SK-N-SH (cell line): ENCODE measurements at regions not wholly inside any gene's neighbourhood (a gene's known extent, or its start where the extent isn't known, plus 50 kb on each side); places are given as distances from the start of the nearest gene placed in this dataset.

Experiments
- CTCF ChIA-PET: fragments of 300-600, 350-600 bp; formaldehyde crosslinking; extraction: SDS; loops from one replicate; lab custom pipeline; 2021; lab: Yijun Ruan, JAX
- POLR2A ChIA-PET: fragments of 350-600 bp; sonication (Branson Sonifier 250); formaldehyde crosslinking; extraction: SDS; loops from one replicate; lab custom pipeline; 2020; ENCODE audit warnings: antibody characterized with exemption, inconsistent platforms; lab: Yijun Ruan, JAX
- DNase-seq: peaks from one replicate; pipeline ENCODE4 v3.0.0; 2012
- H2AFZ ChIP-seq: fragments of 200-600 bp; sonication (generic); 2 replicates; pipeline ENCODE4 v1.8.1; 2016; ENCODE audit warnings: antibody characterized with exemption, mild to moderate bottlenecking, low read depth
- H3F3A ChIP-seq: fragments of 200-600 bp; sonication (generic); replicated peaks from 2 replicates; pipeline ENCODE3; 2016; ENCODE audit warnings: antibody characterized with exemption, mild to moderate bottlenecking; ENCODE audit not compliant: insufficient read depth
- H3K27ac ChIP-seq, 2 experiments: fragments of 200-500 bp in 1 of 2; fragments of 200-600 bp in 1 of 2; sonication (Bioruptor generic) in 1 of 2; sonication (generic), shearing (Covaris generic) in 1 of 2; 2 replicates each; pipeline versions ENCODE4 v1.5.1 to v1.6.1; 2014 to 2016; ENCODE audit warnings: low read depth in 2 of 2, inconsistent platforms in 1 of 2, low read length in 1 of 2, mild to moderate bottlenecking in 1 of 2, mixed read lengths in 1 of 2
- H3K27me3 ChIP-seq: fragments of 200-600 bp; sonication (generic), shearing (Covaris generic); 2 replicates; pipeline ENCODE4 v1.6.1; 2016; ENCODE audit warnings: mixed run types; ENCODE audit not compliant: insufficient read depth
- H3K36me3 ChIP-seq, 2 experiments: fragments of 200-500 bp in 1 of 2; fragments of 200-600 bp in 1 of 2; sonication (Bioruptor generic) in 1 of 2; sonication (generic) in 1 of 2; replicated peaks in 1 of 2; 2 replicates each; pipeline versions ENCODE3 to v1.5.1; 2014 to 2016; ENCODE audit warnings: low read length in 1 of 2, mild to moderate bottlenecking in 1 of 2; ENCODE audit not compliant: insufficient read depth in 2 of 2, control insufficient read depth in 1 of 2
- H3K4me1 ChIP-seq, 2 experiments: fragments of 200-500 bp in 1 of 2; fragments of 200-600 bp in 1 of 2; sonication (Bioruptor generic) in 1 of 2; sonication (generic), shearing (Covaris generic) in 1 of 2; 2 replicates each; pipeline versions ENCODE4 v1.5.1 to v1.6.1; 2014 to 2016; ENCODE audit warnings: low read depth in 1 of 2, low read length in 1 of 2, mixed run types in 1 of 2; ENCODE audit not compliant: insufficient read depth in 2 of 2, control insufficient read depth in 1 of 2
- H3K4me2 ChIP-seq: fragments of 200-600 bp; sonication (generic), shearing (Covaris generic); 2 replicates; pipeline ENCODE4 v1.6.1; 2017; ENCODE audit warnings: mixed run types
- H3K4me3 ChIP-seq, 2 experiments: fragments of 200-500 bp in 1 of 2; fragments of 200-600 bp in 1 of 2; sonication (Bioruptor generic) in 1 of 2; sonication (generic), shearing (Covaris generic) in 1 of 2; 2 replicates each; pipeline versions ENCODE4 v1.5.1 to v1.8.1; 2014 to 2016; ENCODE audit warnings: low read depth in 2 of 2, inconsistent platforms in 1 of 2, low read length in 1 of 2, mild to moderate bottlenecking in 1 of 2, mixed read lengths in 1 of 2, moderate library complexity in 1 of 2
- H3K79me2 ChIP-seq: fragments of 200-600 bp; sonication (generic); 2 replicates; pipeline ENCODE4 v1.8.1; 2017; ENCODE audit warnings: mild to moderate bottlenecking; ENCODE audit not compliant: insufficient read depth
- H3K9ac ChIP-seq: fragments of 200-600 bp; sonication (generic); 2 replicates; pipeline ENCODE4 v1.6.1; 2017; ENCODE audit warnings: mixed run types
- H3K9me2 ChIP-seq: fragments of 200-600 bp; sonication (generic); 2 replicates; pipeline ENCODE4 v1.6.1; 2017; ENCODE audit warnings: mixed run types
- H3K9me3 ChIP-seq: fragments of 200-600 bp; sonication (generic); 2 replicates; pipeline ENCODE4 v1.6.1; 2017; ENCODE audit warnings: mixed run types, mild to moderate bottlenecking, moderate library complexity
- H4K20me1 ChIP-seq: fragments of 200-600 bp; sonication (generic); 2 replicates; pipeline ENCODE4 v1.6.1; 2017; ENCODE audit warnings: mild to moderate bottlenecking, mixed run types; ENCODE audit not compliant: insufficient read depth
- EP300 ChIP-seq, 2 experiments: IDR thresholded peaks; 2 replicates each; pipeline versions ENCODE4 v1.4.0 to v1.6.1; 2012; ENCODE audit warnings: borderline replicate concordance in 1 of 2, low read depth in 1 of 2, low read length in 1 of 2
- EZH2phosphoT487 ChIP-seq: fragments of 200-600 bp; sonication (generic); IDR thresholded peaks from 2 replicates; pipeline ENCODE4 v1.6.1; 2017; ENCODE audit warnings: low read depth, mixed run types, mild to moderate bottlenecking, antibody characterized with exemption, moderate library complexity, borderline replicate concordance
- FOXJ3 ChIP-seq: sonication (generic); formaldehyde crosslinking; IDR thresholded peaks from 2 replicates; pipeline ENCODE4 v1.5.1; 2020; ENCODE audit warnings: mild to moderate bottlenecking, missing genetic modification reagents
- GABPA ChIP-seq: IDR thresholded peaks from 2 replicates; pipeline ENCODE4 v1.4.0; 2012; ENCODE audit warnings: low read depth, mild to moderate bottlenecking
- IRF3 ChIP-seq: fragments of 150-350 bp; IDR thresholded peaks from 2 replicates; pipeline ENCODE4 v1.6.1; 2016; ENCODE audit warnings: mild to moderate bottlenecking, low read depth, low read length
- MXI1 ChIP-seq: IDR thresholded peaks from 2 replicates; pipeline ENCODE4 v1.6.1; 2012; ENCODE audit warnings: mild to moderate bottlenecking, low read depth, low read length, improper control_type of control experiment
- NFIC ChIP-seq: IDR thresholded peaks from 2 replicates; pipeline ENCODE4 v1.4.0; 2012; ENCODE audit warnings: borderline replicate concordance
- NRF1 ChIP-seq: IDR thresholded peaks from 2 replicates; pipeline ENCODE4 v1.6.1; 2012; ENCODE audit warnings: low read depth, mild to moderate bottlenecking, low read length
- RFX5 ChIP-seq: IDR thresholded peaks from 2 replicates; pipeline ENCODE4 v1.6.1; 2012; ENCODE audit warnings: mild to moderate bottlenecking, improper control_type of control experiment, low read length
- TEAD4 ChIP-seq: IDR thresholded peaks from 2 replicates; pipeline ENCODE4 v1.4.0; 2012; ENCODE audit warnings: mild to moderate bottlenecking, borderline replicate concordance; ENCODE audit not compliant: insufficient read depth
- USF2 ChIP-seq: fragments of 150-350 bp; IDR thresholded peaks from 2 replicates; pipeline ENCODE4 v1.6.1; 2017; ENCODE audit warnings: antibody characterized with exemption, low read length, low read depth, borderline replicate concordance
- YY1 ChIP-seq: IDR thresholded peaks from 2 replicates; pipeline ENCODE4 v1.4.0; 2012; ENCODE audit warnings: low read depth, mild to moderate bottlenecking
- WGBS: methylation state at CpG from one replicate; pipeline ENCODE4 v1.1.6; 2017; ENCODE audit warnings: low lambda C conversion rate; 5-methylcytosine and 5-hydroxymethylcytosine counted together

- H3K27me3 ChIP-seq: no peaks in the 10 kb centered on the region
- no peak overlapping the region for H3K9ac ChIP-seq
- H4K20me1 ChIP-seq: no peaks in the 10 kb centered on the region
- no peaks in the 10 kb centered on the region for H3K36me3 ChIP-seq
- 85% methylated on average over 7 of the region's 8 CpGs for WGBS
- CTCF ChIA-PET: interaction anchor here (0.9 to 1.4 kb wide), 2 partner anchors 8 to 32 kb away, joined by 3 to 5 read pairs; no protein-coding TSS in a partner anchor
- H3K9me3 ChIP-seq: no peaks in the 10 kb centered on the region
- no peaks in the 10 kb centered on the region for H3K79me2 ChIP-seq
- H3K4me1 ChIP-seq: peaks cover 0 to 43% of the 10 kb centered on the region in 2 experiments; a peak in 1 of 4 replicates
- H3K4me3 ChIP-seq: no peak overlapping the region
- H3F3A ChIP-seq: peaks cover 4% of the 10 kb centered on the region
- H3K4me2 ChIP-seq: no peak overlapping the region
- no peaks in the 10 kb centered on the region for H3K9me2 ChIP-seq
- no peak overlapping the region; a peak in 1 of 4 replicates for H3K27ac ChIP-seq
- POLR2A ChIA-PET: no interaction called here
- DNase-seq: no peak
- no peak for TF ChIP-seq RFX5
- no peak for TF ChIP-seq MXI1
- no peak for TF ChIP-seq GABPA
- no peak for TF ChIP-seq USF2
- no peak for TF ChIP-seq NFIC
- TF ChIP-seq EZH2phosphoT487: no peak
- no peak for TF ChIP-seq NRF1
- no peak for TF ChIP-seq TEAD4
- no peak for TF ChIP-seq IRF3
- TF ChIP-seq YY1: no peak
- no peak overlapping the region for H2AFZ ChIP-seq
Observed at GRCh38 chr15:70219256-70219895, 121.7 kb upstream of the TLE3 start.

- Histone ChIP-seq H3K36me3 (no peaks in the 10 kb centered on the region), H3K79me2 (no peaks in the 10 kb centered on the region), H3K4me1 (peaks cover 0 to 53% of the 10 kb centered on the region in 2 experiments; a peak in 1 of 4 replicates), H2AFZ (no peak overlapping the region), H3K4me3 (no peak overlapping the region), H3K9ac (no peak overlapping the region), H3F3A (peaks cover 3% of the 10 kb centered on the region)
- POLR2A ChIA-PET: interaction anchor here (0.7 kb wide), 1 partner anchor 169 kb away, joined by 3 read pairs; no protein-coding TSS in a partner anchor
- no peak for TF ChIP-seq FOXJ3 (CRISPR knock-in tag)
- TF ChIP-seq EP300 (IDR thresholded peaks at IDR 0.05; ENCODE audit: borderline replicate concordance in 1 of 2, low read depth in 1 of 2, low read length in 1 of 2): peak in 1 of 2 experiments; percentile 41; a peak in 1 of 4 replicates
- TF ChIP-seq, all 33 proteins: peak for 1
- DNase-seq: peak; percentile 58
- CTCF ChIA-PET: interaction anchor here (0.9 to 1.8 kb wide), 5 partner anchors 21 to 270 kb away, joined by 3 to 4 read pairs (median 4); no protein-coding TSS in a partner anchor
- Histone ChIP-seq H3K4me2 (no peak overlapping the region), H3K27me3 (no peaks in the 10 kb centered on the region), H3K27ac (peak overlapping the region in 1 of 2 experiments; percentile 79; a peak in 2 of 4 replicates), H3K9me3 (no peaks in the 10 kb centered on the region), H4K20me1 (no peaks in the 10 kb centered on the region), H3K9me2 (no peaks in the 10 kb centered on the region)
- 87% methylated on average over 7 of the region's 7 CpGs for WGBS
Observed at GRCh38 chr15:70217226-70218160, 119.8 kb upstream of the TLE3 start.
